SK-N-SH (cell line): ENCODE measurements at regions not wholly inside any gene's neighbourhood (a gene's known extent, or its start where the extent isn't known, plus 50 kb on each side); places are given as distances from the start of the nearest gene placed in this dataset.

Experiments
- CTCF ChIA-PET: fragments of 300-600, 350-600 bp; formaldehyde crosslinking; extraction: SDS; loops from one replicate; lab custom pipeline; 2021; lab: Yijun Ruan, JAX
- POLR2A ChIA-PET: fragments of 350-600 bp; sonication (Branson Sonifier 250); formaldehyde crosslinking; extraction: SDS; loops from one replicate; lab custom pipeline; 2020; ENCODE audit warnings: antibody characterized with exemption, inconsistent platforms; lab: Yijun Ruan, JAX
- DNase-seq: peaks from one replicate; pipeline ENCODE4 v3.0.0; 2012
- H2AFZ ChIP-seq: fragments of 200-600 bp; sonication (generic); 2 replicates; pipeline ENCODE4 v1.8.1; 2016; ENCODE audit warnings: antibody characterized with exemption, mild to moderate bottlenecking, low read depth
- H3F3A ChIP-seq: fragments of 200-600 bp; sonication (generic); replicated peaks from 2 replicates; pipeline ENCODE3; 2016; ENCODE audit warnings: antibody characterized with exemption, mild to moderate bottlenecking; ENCODE audit not compliant: insufficient read depth
- H3K27ac ChIP-seq, 2 experiments: fragments of 200-500 bp in 1 of 2; fragments of 200-600 bp in 1 of 2; sonication (Bioruptor generic) in 1 of 2; sonication (generic), shearing (Covaris generic) in 1 of 2; 2 replicates each; pipeline versions ENCODE4 v1.5.1 to v1.6.1; 2014 to 2016; ENCODE audit warnings: low read depth in 2 of 2, inconsistent platforms in 1 of 2, low read length in 1 of 2, mild to moderate bottlenecking in 1 of 2, mixed read lengths in 1 of 2
- H3K27me3 ChIP-seq: fragments of 200-600 bp; sonication (generic), shearing (Covaris generic); 2 replicates; pipeline ENCODE4 v1.6.1; 2016; ENCODE audit warnings: mixed run types; ENCODE audit not compliant: insufficient read depth
- H3K36me3 ChIP-seq, 2 experiments: fragments of 200-500 bp in 1 of 2; fragments of 200-600 bp in 1 of 2; sonication (Bioruptor generic) in 1 of 2; sonication (generic) in 1 of 2; replicated peaks in 1 of 2; 2 replicates each; pipeline versions ENCODE3 to v1.5.1; 2014 to 2016; ENCODE audit warnings: low read length in 1 of 2, mild to moderate bottlenecking in 1 of 2; ENCODE audit not compliant: insufficient read depth in 2 of 2, control insufficient read depth in 1 of 2
- H3K4me1 ChIP-seq, 2 experiments: fragments of 200-500 bp in 1 of 2; fragments of 200-600 bp in 1 of 2; sonication (Bioruptor generic) in 1 of 2; sonication (generic), shearing (Covaris generic) in 1 of 2; 2 replicates each; pipeline versions ENCODE4 v1.5.1 to v1.6.1; 2014 to 2016; ENCODE audit warnings: low read depth in 1 of 2, low read length in 1 of 2, mixed run types in 1 of 2; ENCODE audit not compliant: insufficient read depth in 2 of 2, control insufficient read depth in 1 of 2
- H3K4me2 ChIP-seq: fragments of 200-600 bp; sonication (generic), shearing (Covaris generic); 2 replicates; pipeline ENCODE4 v1.6.1; 2017; ENCODE audit warnings: mixed run types
- H3K4me3 ChIP-seq, 2 experiments: fragments of 200-500 bp in 1 of 2; fragments of 200-600 bp in 1 of 2; sonication (Bioruptor generic) in 1 of 2; sonication (generic), shearing (Covaris generic) in 1 of 2; 2 replicates each; pipeline versions ENCODE4 v1.5.1 to v1.8.1; 2014 to 2016; ENCODE audit warnings: low read depth in 2 of 2, inconsistent platforms in 1 of 2, low read length in 1 of 2, mild to moderate bottlenecking in 1 of 2, mixed read lengths in 1 of 2, moderate library complexity in 1 of 2
- H3K79me2 ChIP-seq: fragments of 200-600 bp; sonication (generic); 2 replicates; pipeline ENCODE4 v1.8.1; 2017; ENCODE audit warnings: mild to moderate bottlenecking; ENCODE audit not compliant: insufficient read depth
- H3K9ac ChIP-seq: fragments of 200-600 bp; sonication (generic); 2 replicates; pipeline ENCODE4 v1.6.1; 2017; ENCODE audit warnings: mixed run types
- H3K9me2 ChIP-seq: fragments of 200-600 bp; sonication (generic); 2 replicates; pipeline ENCODE4 v1.6.1; 2017; ENCODE audit warnings: mixed run types
- H3K9me3 ChIP-seq: fragments of 200-600 bp; sonication (generic); 2 replicates; pipeline ENCODE4 v1.6.1; 2017; ENCODE audit warnings: mixed run types, mild to moderate bottlenecking, moderate library complexity
- H4K20me1 ChIP-seq: fragments of 200-600 bp; sonication (generic); 2 replicates; pipeline ENCODE4 v1.6.1; 2017; ENCODE audit warnings: mild to moderate bottlenecking, mixed run types; ENCODE audit not compliant: insufficient read depth
- CHD2 ChIP-seq: fragments of 150-350 bp; IDR thresholded peaks from 2 replicates; pipeline ENCODE4 v1.6.1; 2018; ENCODE audit warnings: low read length; ENCODE audit not compliant: partially characterized antibody
- FOXJ3 ChIP-seq: sonication (generic); formaldehyde crosslinking; IDR thresholded peaks from 2 replicates; pipeline ENCODE4 v1.5.1; 2020; ENCODE audit warnings: mild to moderate bottlenecking, missing genetic modification reagents
- GABPA ChIP-seq: IDR thresholded peaks from 2 replicates; pipeline ENCODE4 v1.4.0; 2012; ENCODE audit warnings: low read depth, mild to moderate bottlenecking
- IRF3 ChIP-seq: fragments of 150-350 bp; IDR thresholded peaks from 2 replicates; pipeline ENCODE4 v1.6.1; 2016; ENCODE audit warnings: mild to moderate bottlenecking, low read depth, low read length
- JUND ChIP-seq: IDR thresholded peaks from 2 replicates; pipeline ENCODE4 v1.4.0; 2012
- MAX ChIP-seq: IDR thresholded peaks from 2 replicates; pipeline ENCODE4 v1.4.0; 2012; ENCODE audit warnings: low read depth
- PBX3 ChIP-seq: IDR thresholded peaks from 2 replicates; pipeline ENCODE4; 2012
- POLR2AphosphoS5 ChIP-seq: IDR thresholded peaks from 2 replicates; pipeline ENCODE4 v1.6.1; 2012; ENCODE audit warnings: low read depth, low read length
- RCOR1 ChIP-seq: fragments of 150-350 bp; IDR thresholded peaks from 2 replicates; pipeline ENCODE4 v1.6.1; 2017; ENCODE audit warnings: antibody characterized with exemption, low read length
- REST ChIP-seq: IDR thresholded peaks from 2 replicates; pipeline ENCODE4 v1.6.1; 2012; ENCODE audit warnings: mild to moderate bottlenecking, low read depth, low read length, moderate library complexity
- RFX5 ChIP-seq: IDR thresholded peaks from 2 replicates; pipeline ENCODE4 v1.6.1; 2012; ENCODE audit warnings: mild to moderate bottlenecking, improper control_type of control experiment, low read length
- RXRA ChIP-seq: IDR thresholded peaks from 2 replicates; pipeline ENCODE4 v1.4.0; 2012; ENCODE audit warnings: low read depth, mild to moderate bottlenecking, borderline replicate concordance
- SIN3A ChIP-seq: IDR thresholded peaks from 2 replicates; pipeline ENCODE4 v1.6.1; 2012; ENCODE audit warnings: low read depth, mild to moderate bottlenecking, low read length, moderate library complexity, borderline replicate concordance
- TAF1 ChIP-seq: IDR thresholded peaks from 2 replicates; pipeline ENCODE4 v1.6.1; 2012; ENCODE audit warnings: low read depth, mild to moderate bottlenecking, low read length, moderate library complexity, borderline replicate concordance
- USF1 ChIP-seq: IDR thresholded peaks from 2 replicates; pipeline ENCODE4 v1.4.0; 2012; ENCODE audit warnings: low read depth, borderline replicate concordance
- YY1 ChIP-seq: IDR thresholded peaks from 2 replicates; pipeline ENCODE4 v1.4.0; 2012; ENCODE audit warnings: low read depth, mild to moderate bottlenecking
- WGBS: methylation state at CpG from one replicate; pipeline ENCODE4 v1.1.6; 2017; ENCODE audit warnings: low lambda C conversion rate; 5-methylcytosine and 5-hydroxymethylcytosine counted together

GRCh38 chr20:62529896-62530642 is 54.3 kb upstream of the GATA5 start (continued):
- TF ChIP-seq REST (no peak), MAX (no peak), FOXJ3 (CRISPR knock-in tag) (no peak), RFX5 (no peak), SIN3A (no peak)

- Histone ChIP-seq H3K4me2 (no peak overlapping the region), H3K9me3 (no peaks in the 10 kb centered on the region), H2AFZ (no peak overlapping the region), H3F3A (no peaks in the 10 kb centered on the region), H3K4me3 (no peak overlapping the region), H3K27me3 (no peaks in the 10 kb centered on the region), H3K27ac (no peak overlapping the region), H3K36me3 (no peaks in the 10 kb centered on the region), H3K79me2 (no peaks in the 10 kb centered on the region), H3K9ac (no peak overlapping the region), H3K4me1 (no peaks in the 10 kb centered on the region; a peak in 1 of 4 replicates), H4K20me1 (no peaks in the 10 kb centered on the region), H3K9me2 (no peaks in the 10 kb centered on the region)
- ChIA-PET CTCF (interaction anchor here (0.7 to 2.8 kb wide), 4 partner anchors 10 to 87 kb away, joined by 3 to 11 read pairs (median 3); no protein-coding TSS in a partner anchor), POLR2A (no interaction called here)
- no peak for DNase-seq
- TF ChIP-seq TAF1 (no peak), USF1 (no peak), JUND (no peak), GABPA (no peak), PBX3 (no peak), IRF3 (no peak), RXRA (no peak), YY1 (no peak), POLR2AphosphoS5 (no peak), CHD2 (no peak), RCOR1 (no peak)
- WGBS = 84% methylated on average over 8 of the region's 16 CpGs
Measured at GRCh38 chr20:62530643-62531032, 54.8 kb upstream of the GATA5 start.
